ENCODE measurements at regions not wholly inside any gene's neighbourhood (a gene's known extent, or its start where the extent isn't known, plus 50 kb on each side); places are given as distances from the start of the nearest gene placed in this dataset.

GRCh38 chr16:72657791-72658190, 390.1 kb downstream of the ZFHX3 start:
- Mint-ChIP-seq H3K9me3 (peaks cover 9% of the 10 kb centered on the region), H3K27ac (ENCODE audit: unreplicated experiment) (no peak overlapping the region), H3K36me3 (ENCODE audit: low read depth) (peaks cover 11% of the 10 kb centered on the region), H3K4me3 (no peak overlapping the region), H3K27me3 (ENCODE audit: low read depth) (no peaks in the 10 kb centered on the region), H3K4me1 (no peaks in the 10 kb centered on the region)
- no peak for TF ChIP-seq CTCF (conservative IDR thresholded peaks at IDR 0.05)
- DNase-seq (ENCODE audit: low read depth, low spot score) = no peak

GRCh38 chr16:72657164-72657563, 390.8 kb downstream of the ZFHX3 start:
- no peak for TF ChIP-seq CTCF (conservative IDR thresholded peaks at IDR 0.05)
- peaks cover 13% of the 10 kb centered on the region for H3K9me3 Mint-ChIP-seq
- no peaks in the 10 kb centered on the region for H3K4me1 Mint-ChIP-seq
- H3K27me3 Mint-ChIP-seq (ENCODE audit: low read depth) = no peaks in the 10 kb centered on the region
- no peak for DNase-seq (ENCODE audit: low read depth, low spot score)
- H3K27ac Mint-ChIP-seq (ENCODE audit: unreplicated experiment) = no peak overlapping the region
- H3K36me3 Mint-ChIP-seq (ENCODE audit: low read depth) = peaks cover 17% of the 10 kb centered on the region
- H3K4me3 Mint-ChIP-seq = no peak overlapping the region

GRCh38 chr16:72654535-72654934, 393.4 kb downstream of the ZFHX3 start:
- Mint-ChIP-seq H3K9me3 (peaks cover 16% of the 10 kb centered on the region), H3K36me3 (ENCODE audit: low read depth) (peaks cover 20% of the 10 kb centered on the region), H3K4me3 (no peak overlapping the region), H3K4me1 (no peaks in the 10 kb centered on the region), H3K27me3 (ENCODE audit: low read depth) (no peaks in the 10 kb centered on the region), H3K27ac (ENCODE audit: unreplicated experiment) (no peak overlapping the region)
- no peak for DNase-seq (ENCODE audit: low read depth, low spot score)
- TF ChIP-seq CTCF (conservative IDR thresholded peaks at IDR 0.05) = no peak

GRCh38 chr16:72649254-72649944, 398.5 kb downstream of the ZFHX3 start:
- no peak overlapping the region for H3K27ac Mint-ChIP-seq (ENCODE audit: unreplicated experiment)
- no peaks in the 10 kb centered on the region for H3K27me3 Mint-ChIP-seq (ENCODE audit: low read depth)
- peaks cover 29% of the 10 kb centered on the region for H3K36me3 Mint-ChIP-seq (ENCODE audit: low read depth)
- H3K9me3 Mint-ChIP-seq = peaks cover 13% of the 10 kb centered on the region
- no peak overlapping the region for H3K4me3 Mint-ChIP-seq
- DNase-seq (ENCODE audit: low read depth, low spot score) = no peak
- H3K4me1 Mint-ChIP-seq = no peaks in the 10 kb centered on the region
- TF ChIP-seq CTCF (conservative IDR thresholded peaks at IDR 0.05) = no peak

GRCh38 chr16:72646615-72647014, 401.3 kb downstream of the ZFHX3 start:
- DNase-seq (ENCODE audit: low read depth, low spot score) = no peak
- peaks cover 15% of the 10 kb centered on the region for H3K36me3 Mint-ChIP-seq (ENCODE audit: low read depth)
- peaks cover 3% of the 10 kb centered on the region for H3K9me3 Mint-ChIP-seq
- no peak overlapping the region for H3K27ac Mint-ChIP-seq (ENCODE audit: unreplicated experiment)
- no peak for TF ChIP-seq CTCF (conservative IDR thresholded peaks at IDR 0.05)
- no peak overlapping the region for H3K4me3 Mint-ChIP-seq
- H3K27me3 Mint-ChIP-seq (ENCODE audit: low read depth) = no peaks in the 10 kb centered on the region
- H3K4me1 Mint-ChIP-seq = no peaks in the 10 kb centered on the region

Measured in neural crest cell (in vitro differentiated cells).